CD14-positive monocyte (primary cell): ENCODE measurements at regions not wholly inside any gene's neighbourhood (a gene's known extent, or its start where the extent isn't known, plus 50 kb on each side); places are given as distances from the start of the nearest gene placed in this dataset.

Experiments used
- DNase-seq, 3 donors: peaks; one replicate each; pipeline ENCODE4 v3.0.0-alpha.2; 2011 to 2022
- H2AFZ ChIP-seq: 2 replicates; pipeline ENCODE4 v1.6.0; 2012; ENCODE audit warnings: mild to moderate bottlenecking, low read depth, low read length, inconsistent platforms; ENCODE audit not compliant: insufficient read depth, poor library complexity, severe bottlenecking
- H3K27ac ChIP-seq, 2 donors: 1 replicate in 1 of 2; 2 replicates in 1 of 2; pipeline ENCODE4 v1.5.1; 2012 to 2013; ENCODE audit warnings: low read length in 2 of 2, control low read depth in 1 of 2, inconsistent platforms in 1 of 2, low read depth in 1 of 2, mild to moderate bottlenecking in 1 of 2
- H3K27me3 ChIP-seq, 2 donors: one replicate each; pipeline versions ENCODE4 v1.6.0 to v1.6.1; 2011 to 2013; ENCODE audit warnings: low read length in 2 of 2; ENCODE audit not compliant: control insufficient read depth in 2 of 2, insufficient read depth in 2 of 2
- H3K36me3 ChIP-seq, 2 donors: replicated peaks in 1 of 2; 1 replicate in 1 of 2; 2 replicates in 1 of 2; pipeline versions ENCODE4 v1.5.1 to v1.6.1; 2012 to 2013; ENCODE audit warnings: low read length in 2 of 2, control low read depth in 1 of 2, inconsistent platforms in 1 of 2, mild to moderate bottlenecking in 1 of 2; ENCODE audit not compliant: insufficient read depth in 2 of 2, control insufficient read depth in 1 of 2
- H3K4me1 ChIP-seq, 2 donors: 1 replicate in 1 of 2; 2 replicates in 1 of 2; pipeline versions ENCODE4 v1.5.1 to v1.6.1; 2012 to 2013; ENCODE audit warnings: low read length in 2 of 2, control low read depth in 1 of 2, inconsistent platforms in 1 of 2, mild to moderate bottlenecking in 1 of 2, moderate library complexity in 1 of 2; ENCODE audit not compliant: insufficient read depth in 2 of 2, control insufficient read depth in 1 of 2
- H3K4me2 ChIP-seq: replicated peaks from 2 replicates; pipeline ENCODE3; 2012; ENCODE audit warnings: low read length, moderate library complexity, mild to moderate bottlenecking; ENCODE audit not compliant: poor library complexity, severe bottlenecking; ENCODE audit errors: extremely low read depth
- H3K4me3 ChIP-seq, 3 experiments: fragments of 200-600 bp in 1 of 3; sonication (generic) in 1 of 3; replicated peaks in 1 of 3; 1 replicate in 2 of 3; 2 replicates in 1 of 3; pipeline ENCODE4 v1.5.1; 2011 to 2013; ENCODE audit warnings: low read length in 3 of 3, mild to moderate bottlenecking in 3 of 3, control low read depth in 2 of 3, low read depth in 2 of 3, inconsistent platforms in 1 of 3, moderate library complexity in 1 of 3
- H3K79me2 ChIP-seq: 2 replicates; pipeline ENCODE4 v1.6.0; 2012; ENCODE audit warnings: mild to moderate bottlenecking, control low read depth, inconsistent platforms, low read length, moderate library complexity; ENCODE audit not compliant: insufficient read depth
- H3K9ac ChIP-seq: 2 replicates; pipeline ENCODE4 v1.6.0; 2017; ENCODE audit warnings: low read length, mild to moderate bottlenecking; ENCODE audit not compliant: insufficient read depth, poor library complexity, severe bottlenecking
- H3K9me3 ChIP-seq, 2 donors: replicated peaks in 1 of 2; 1 replicate in 1 of 2; 2 replicates in 1 of 2; pipeline versions ENCODE4 v1.5.1 to v1.6.1; 2012 to 2013; ENCODE audit warnings: low read length in 2 of 2, control low read depth in 1 of 2; ENCODE audit not compliant: control insufficient read depth in 1 of 2, insufficient read depth in 1 of 2
- H4K20me1 ChIP-seq: 2 replicates; pipeline ENCODE4 v1.6.0; 2012; ENCODE audit warnings: mild to moderate bottlenecking, low read length, control low read depth, moderate library complexity; ENCODE audit not compliant: insufficient read depth
- H3K27ac Mint-ChIP-seq, 7 donors: one replicate each; pipeline ENCODE4 v1.8.0; 2020; ENCODE audit warnings: mild to moderate bottlenecking in 7 of 7, mixed read lengths in 7 of 7, moderate library complexity in 6 of 7, inconsistent platforms in 2 of 7
- H3K27me3 Mint-ChIP-seq, 3 donors: one replicate each; pipeline ENCODE4 v1.8.0; 2021 to 2022; ENCODE audit warnings: low read depth in 3 of 3, mild to moderate bottlenecking in 3 of 3, mixed read lengths in 3 of 3, moderate library complexity in 3 of 3, inconsistent platforms in 1 of 3
- H3K36me3 Mint-ChIP-seq, 2 donors: one replicate each; pipeline ENCODE4 v1.8.0; 2020; ENCODE audit warnings: mixed read lengths in 2 of 2, inconsistent platforms in 1 of 2, mild to moderate bottlenecking in 1 of 2
- H3K4me1 Mint-ChIP-seq: one replicate; pipeline ENCODE4 v1.8.0; 2020; ENCODE audit warnings: mild to moderate bottlenecking, mixed read lengths
- H3K4me3 Mint-ChIP-seq, 2 donors: one replicate each; pipeline ENCODE4 v1.8.0; 2020; ENCODE audit warnings: mild to moderate bottlenecking in 2 of 2, mixed read lengths in 2 of 2, moderate library complexity in 1 of 2
- H3K9me3 Mint-ChIP-seq, 7 donors: one replicate each; pipeline ENCODE4 v1.8.0; 2020 to 2022; ENCODE audit warnings: mixed read lengths in 7 of 7, mild to moderate bottlenecking in 6 of 7, moderate library complexity in 6 of 7, inconsistent platforms in 2 of 7
- CTCF ChIP-seq: fragments of 200-600 bp; IDR thresholded peaks from one replicate; pipeline ENCODE4 v1.8.0; 2022; ENCODE audit warnings: antibody characterized with exemption, mild to moderate bottlenecking
- WGBS: methylation state at CpG from one replicate; pipeline ENCODE4 v1.1.5; 2013; ENCODE audit warnings: missing lambda C conversion rate; ENCODE audit not compliant: insufficient coverage; 5-methylcytosine and 5-hydroxymethylcytosine counted together
- intact Hi-C, 2 donors: fragments of 100-400 bp; cut with micrococcal nuclease; formaldehyde crosslinking; loops; one replicate each; pipeline versions ENCODE4 v1.15.0 to v1.15.1; 2023

- Histone ChIP-seq H3K4me3 (no peak overlapping the region), H3K79me2 (no peaks in the 10 kb centered on the region), H3K27ac (no peak overlapping the region), H4K20me1 (no peaks in the 10 kb centered on the region), H3K27me3 (no peaks in the 10 kb centered on the region), H3K9me3 (no peaks in the 10 kb centered on the region), H3K4me2 (no peak overlapping the region), H3K4me1 (no peaks in the 10 kb centered on the region), H3K36me3 (no peaks in the 10 kb centered on the region), H2AFZ (no peak overlapping the region), H3K9ac (no peak overlapping the region)
- Mint-ChIP-seq H3K27ac (no peak overlapping the region), H3K4me3 (no peak overlapping the region), H3K36me3 (no peaks in the 10 kb centered on the region), H3K9me3 (peaks cover 0 to 4% (median 0%) of the 10 kb centered on the region in 7 donors), H3K4me1 (no peaks in the 10 kb centered on the region), H3K27me3 (peaks cover 0 to 3% (median 0%) of the 10 kb centered on the region in 3 donors)
- DNase-seq, result no peak
- TF ChIP-seq CTCF, result no peak
- no CpG with 5 or more reads among the region's 2 CpGs for WGBS
- intact Hi-C loops, result no loop called here
These were observed 675.1 kb downstream of the GBE1 start for GRCh38 chr3:81086348-81086747.

- intact Hi-C loops, result no loop called here
- no peak for DNase-seq
- H3K9me3 Mint-ChIP-seq, result peaks cover 0 to 9% (median 2%) of the 10 kb centered on the region in 7 donors
- H3K9me3 ChIP-seq, result peaks cover 0 to 4% of the 10 kb centered on the region in 2 donors
- no peaks in the 10 kb centered on the region for H3K27me3 ChIP-seq
- H3K4me1 ChIP-seq, result no peaks in the 10 kb centered on the region
- no peak overlapping the region for H3K4me2 ChIP-seq
- no peaks in the 10 kb centered on the region for H4K20me1 ChIP-seq
- no peak overlapping the region for H3K4me3 ChIP-seq
- no peaks in the 10 kb centered on the region for H3K79me2 ChIP-seq
- H3K27me3 Mint-ChIP-seq, result peaks cover 0 to 3% (median 0%) of the 10 kb centered on the region in 3 donors
- H2AFZ ChIP-seq, result no peak overlapping the region
- 94% methylated on average over 2 of the region's 5 CpGs for WGBS
- no peak overlapping the region for H3K4me3 Mint-ChIP-seq
- H3K36me3 Mint-ChIP-seq, result no peaks in the 10 kb centered on the region
- H3K9ac ChIP-seq, result no peak overlapping the region
- H3K4me1 Mint-ChIP-seq, result no peaks in the 10 kb centered on the region
- no peak for TF ChIP-seq CTCF
- no peak overlapping the region for H3K27ac Mint-ChIP-seq
- H3K36me3 ChIP-seq, result no peaks in the 10 kb centered on the region
- no peak overlapping the region for H3K27ac ChIP-seq
These were observed 680.8 kb downstream of the GBE1 start for GRCh38 chr3:81080608-81081007.
